ENCODE measurements at regions not wholly inside any gene's neighbourhood (a gene's known extent, or its start where the extent isn't known, plus 50 kb on each side); places are given as distances from the start of the nearest gene placed in this dataset.

DNA sequence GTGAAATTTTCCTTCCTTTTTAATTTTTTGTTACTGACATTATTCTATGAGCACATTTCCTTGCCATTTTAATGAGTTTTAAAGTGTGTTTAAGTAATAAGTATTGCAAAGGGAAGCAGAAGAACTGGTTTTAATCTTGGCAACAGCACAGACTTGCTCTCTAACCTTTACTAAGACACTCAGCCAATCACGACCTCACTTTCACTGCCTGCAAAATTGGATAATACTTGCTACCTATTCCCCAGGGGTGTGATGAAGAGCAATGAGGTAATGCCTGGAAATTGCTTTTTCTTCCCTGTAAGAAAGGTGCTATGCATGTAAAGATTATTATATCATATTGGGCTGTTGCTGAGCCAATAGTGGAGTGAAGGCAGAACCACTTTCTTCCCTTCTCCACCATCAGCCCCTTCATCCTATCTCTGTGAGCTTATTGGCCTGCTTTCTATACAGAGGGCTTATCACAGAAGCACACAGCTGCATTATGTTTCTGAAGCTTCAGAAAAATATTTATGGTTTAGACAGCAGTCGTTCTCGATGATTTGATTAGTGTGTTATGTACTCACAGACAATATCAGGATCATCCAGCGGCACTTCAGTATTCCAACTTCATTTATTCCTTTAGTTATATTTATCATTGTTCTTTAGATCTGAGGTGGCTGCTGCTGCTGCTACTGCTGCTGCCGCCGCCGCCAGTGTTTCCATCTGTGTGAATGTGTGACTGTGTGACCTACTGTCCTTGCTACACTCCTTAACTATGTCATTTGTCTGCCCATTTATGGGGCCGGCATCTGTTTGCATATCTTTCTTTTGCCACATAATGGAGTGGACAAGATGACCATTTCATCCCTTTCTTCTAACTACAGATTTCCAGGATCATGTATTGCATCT, 255.1 kb downstream of the C4orf33 start:
- DNase-seq: no peak

DNA sequence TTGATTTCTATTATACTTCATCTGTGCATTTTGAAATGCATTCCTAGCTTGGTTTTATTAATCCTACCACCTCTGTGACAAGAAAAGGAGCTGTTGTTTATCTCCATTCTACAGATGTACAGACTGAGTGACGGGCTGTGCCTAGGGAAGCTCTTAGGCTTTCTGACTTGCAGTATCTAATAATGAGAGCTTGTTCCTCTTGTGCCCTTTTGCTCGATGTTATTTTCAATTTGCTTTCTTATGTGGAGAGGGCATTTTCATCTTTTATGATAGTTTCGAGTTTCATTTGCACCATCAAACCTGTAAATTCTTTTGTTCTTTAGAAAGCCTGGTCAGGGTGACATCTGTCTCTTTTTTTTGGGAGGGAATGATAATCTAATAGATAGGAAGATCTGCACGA, 256.5 kb downstream of the C4orf33 start:
- DNase-seq: no peak

DNA sequence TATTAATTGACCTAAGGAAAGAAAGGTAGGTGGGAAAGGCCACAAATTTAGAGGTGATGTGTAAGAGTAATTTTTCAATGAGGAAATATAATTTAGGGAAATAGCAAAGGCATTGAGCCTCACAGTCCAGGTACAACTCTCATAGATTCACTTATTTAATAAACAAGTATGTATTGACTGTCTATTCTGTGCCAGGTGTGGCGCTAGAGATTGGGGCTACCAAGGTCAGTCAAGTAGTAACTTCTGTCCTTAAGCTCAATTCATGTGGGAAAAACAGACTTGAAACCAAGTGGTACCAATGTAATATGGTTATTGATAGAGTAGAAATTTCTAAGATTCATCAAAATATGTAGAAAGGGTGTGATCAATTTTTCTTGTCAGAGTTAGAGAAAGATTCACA, 257.5 kb downstream of the C4orf33 start:
- no peak for DNase-seq

DNA sequence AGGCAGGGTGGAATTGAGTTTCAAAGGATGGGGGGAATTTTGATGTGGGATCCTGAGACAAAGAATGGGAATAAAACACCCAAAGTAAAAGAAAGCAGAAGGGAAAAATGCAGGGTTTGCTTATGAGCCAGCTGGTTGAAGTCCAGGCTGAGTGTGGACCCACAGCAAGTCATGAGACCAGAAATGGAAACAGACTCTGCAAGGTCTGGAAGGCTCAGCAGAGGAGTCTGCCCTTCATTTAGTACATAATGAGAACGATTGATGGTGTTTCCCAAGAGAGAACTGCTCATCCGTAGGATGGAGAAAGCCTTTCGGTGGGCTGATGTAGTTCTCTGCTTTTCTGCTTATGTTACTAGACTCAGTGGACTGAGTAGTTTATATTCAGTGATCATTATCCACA, 259.1 kb downstream of the C4orf33 start:
- no peak for DNase-seq

DNA sequence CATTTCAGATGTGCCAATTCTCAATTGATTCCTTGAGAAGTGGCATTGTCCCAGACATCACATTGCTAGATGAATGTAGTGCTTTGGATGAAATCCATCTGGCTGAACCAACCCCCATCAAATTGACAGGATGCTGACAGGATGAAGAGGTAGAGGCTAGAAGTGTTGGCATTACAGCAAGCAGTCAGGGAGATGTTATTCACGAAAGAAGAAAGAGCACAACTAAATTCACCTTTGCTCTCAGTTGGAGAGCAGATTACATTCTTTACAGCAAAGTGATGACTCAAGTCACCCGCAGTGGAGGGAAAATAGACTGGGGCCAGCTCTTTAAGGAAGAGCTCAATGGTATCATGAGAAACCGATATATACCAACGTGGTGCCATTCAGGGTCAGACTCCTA, 259.6 kb downstream of the C4orf33 start:
- DNase-seq: no peak

DNA sequence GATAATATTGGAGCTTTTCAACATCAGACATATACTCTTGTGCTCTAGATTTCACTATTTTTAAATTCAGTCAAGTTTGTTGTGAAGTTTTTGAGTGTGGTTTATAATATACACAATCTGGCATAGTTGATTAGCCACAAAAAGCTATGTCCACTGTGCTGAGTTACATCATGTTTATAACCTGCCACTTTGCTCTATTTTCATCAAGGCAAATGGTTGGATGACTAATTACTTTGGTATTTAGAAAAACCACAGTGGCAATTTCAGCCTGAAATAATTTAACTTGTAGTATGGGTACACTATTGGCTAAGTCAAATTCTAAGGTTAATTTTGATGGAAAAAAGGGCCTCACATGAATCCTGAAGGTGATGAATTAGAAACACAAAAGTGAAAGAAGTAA, 262.6 kb downstream of the C4orf33 start:
- DNase-seq: no peak

DNA sequence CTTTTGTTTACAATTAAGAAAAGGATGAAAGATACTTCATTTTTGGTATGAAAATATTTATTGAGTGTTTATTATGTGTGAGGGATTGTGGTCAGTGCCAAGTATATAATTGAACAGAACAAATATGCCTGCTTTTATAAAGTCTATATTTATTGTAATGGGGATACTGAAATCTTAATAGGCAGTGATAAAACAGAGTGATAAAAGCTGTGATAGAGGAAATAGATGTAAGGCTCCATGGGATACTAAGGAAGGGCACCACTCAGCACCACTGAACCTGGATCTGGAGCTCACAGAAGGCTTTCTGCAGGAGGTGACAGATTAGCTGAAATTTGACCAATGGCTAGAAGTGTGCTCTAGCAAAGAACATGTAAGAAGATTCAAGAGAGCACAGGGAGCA, 263.5 kb downstream of the C4orf33 start:
- no peak for DNase-seq

DNA sequence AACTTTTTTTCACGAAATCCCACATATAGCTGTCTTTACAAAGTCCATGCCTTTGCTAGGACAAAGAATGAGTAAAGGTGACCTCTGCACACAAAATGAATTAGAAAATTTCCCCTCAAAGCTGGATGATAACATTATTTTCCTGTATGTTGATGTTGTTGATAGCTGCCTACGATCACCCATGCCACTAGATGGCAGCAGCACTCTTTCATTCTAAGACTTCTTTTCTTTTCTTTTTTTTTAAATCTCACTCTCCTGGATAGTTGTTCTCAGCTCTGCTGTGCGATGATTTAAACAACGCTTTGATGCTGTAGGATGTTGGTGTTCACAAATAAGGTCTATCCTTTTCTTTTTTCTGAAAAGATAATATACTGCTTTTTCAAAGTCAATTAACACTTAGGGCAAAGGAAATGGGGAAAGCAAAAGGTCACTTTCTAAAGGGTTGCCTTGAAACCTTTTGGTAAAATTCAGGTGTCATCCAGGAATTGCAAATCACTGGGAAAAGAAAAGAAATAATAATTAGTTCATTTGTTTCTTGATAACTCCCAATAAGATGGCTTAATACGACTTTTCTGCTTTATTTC, 266.8 kb downstream of the C4orf33 start:
- DNase-seq: no peak

DNA sequence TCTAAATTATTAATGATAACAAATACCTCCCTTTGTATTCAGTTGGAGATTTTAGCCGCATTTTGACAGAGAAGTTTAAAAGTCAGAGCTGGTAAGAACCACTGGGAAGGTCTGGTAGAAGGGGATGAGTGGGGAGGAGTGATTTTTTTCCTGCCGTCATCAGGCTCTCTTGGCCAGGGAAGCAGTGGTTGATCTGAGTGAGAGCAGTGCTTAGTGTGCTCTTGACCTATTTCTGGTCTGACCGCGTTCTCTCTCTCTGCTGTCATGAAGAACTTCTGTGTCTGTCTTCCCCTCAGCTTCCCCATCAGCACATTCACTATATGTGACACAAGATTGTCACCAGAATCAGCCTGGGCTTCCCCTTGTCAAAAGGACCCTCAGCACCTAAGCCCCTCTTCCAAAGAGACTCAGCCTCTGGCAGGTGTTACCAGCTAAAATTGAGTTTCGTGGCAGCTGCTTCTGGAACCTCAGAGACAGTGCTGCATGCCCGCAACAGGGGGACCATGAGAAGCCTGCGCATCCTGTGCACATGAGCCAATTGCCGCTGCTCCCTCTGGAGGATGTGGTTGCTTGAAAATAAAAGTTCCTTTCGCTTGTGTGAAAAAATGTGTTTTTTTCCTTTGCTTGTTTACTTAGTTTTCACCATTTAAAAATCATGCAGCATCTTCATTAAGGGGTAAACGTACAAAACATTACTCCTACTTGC, 268.9 kb downstream of the C4orf33 start:
- DNase-seq: no peak

DNA sequence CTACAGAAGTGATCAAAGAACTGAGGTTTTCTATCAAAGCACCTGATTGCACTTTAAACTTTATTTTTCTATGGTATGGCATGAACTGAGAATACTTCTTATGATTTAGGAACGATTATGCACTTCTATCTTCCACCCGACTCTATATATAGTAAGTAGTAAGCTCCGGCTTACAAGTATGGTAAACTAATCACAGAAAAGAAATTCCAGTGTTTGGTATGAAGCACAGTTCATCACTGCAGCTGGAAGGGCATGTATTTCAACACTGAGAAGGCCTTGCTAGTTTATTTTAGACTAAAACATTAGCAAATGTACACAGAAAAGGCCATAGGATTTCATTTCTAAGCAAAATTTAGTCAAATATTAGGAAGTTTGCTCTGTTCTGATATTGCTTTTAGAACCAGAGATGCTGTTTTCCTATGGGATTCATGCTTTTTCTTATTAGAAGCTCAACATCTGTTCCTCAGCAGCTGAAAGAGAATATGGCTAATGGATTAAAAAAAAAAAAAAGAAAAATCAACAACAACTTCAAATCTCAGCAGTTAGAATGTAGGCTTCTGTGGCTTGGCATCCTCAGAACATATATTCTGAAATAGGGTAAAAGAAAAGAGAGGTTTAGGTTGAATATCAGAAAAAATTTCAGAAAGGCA, 273.5 kb downstream of the C4orf33 start:
- no peak for DNase-seq

DNA sequence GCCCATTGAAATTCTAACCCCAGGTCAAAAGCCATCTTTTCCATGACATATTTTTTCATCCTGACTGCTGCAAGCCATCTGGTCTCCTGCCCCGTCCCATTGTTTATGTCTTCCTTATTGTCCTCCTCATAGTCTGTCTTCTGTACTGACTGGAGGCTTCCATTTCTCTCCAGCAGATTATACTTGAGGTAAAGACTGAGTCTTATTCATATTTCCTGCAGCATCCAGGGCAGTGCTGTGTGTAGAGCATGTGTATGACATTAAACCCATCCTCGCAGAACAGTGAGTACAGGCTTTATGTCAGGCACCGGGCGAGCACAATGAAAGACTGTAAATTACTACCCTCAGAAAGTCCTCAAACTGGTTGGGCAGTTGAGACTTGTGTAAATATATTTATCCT, 275.1 kb downstream of the C4orf33 start:
- DNase-seq: no peak

DNA sequence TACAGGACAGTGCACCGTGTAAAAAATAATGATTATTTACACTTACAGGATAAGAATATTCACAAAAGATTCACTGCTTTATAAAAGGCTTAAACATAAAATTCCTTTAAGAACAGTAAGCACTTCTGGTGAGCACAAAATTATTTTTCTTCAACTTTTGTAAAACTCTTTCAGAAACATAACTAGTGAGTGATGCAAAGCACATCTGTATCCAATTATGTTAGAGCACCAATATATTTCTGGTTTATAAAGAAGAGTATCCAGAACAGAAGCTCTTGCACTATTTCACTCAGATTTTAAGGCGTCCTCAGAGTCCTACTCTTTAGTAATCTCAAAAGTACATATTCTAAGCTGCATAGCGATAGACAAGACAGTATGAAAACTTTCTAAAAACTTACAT, 276.0 kb downstream of the C4orf33 start:
- no peak for DNase-seq

DNA sequence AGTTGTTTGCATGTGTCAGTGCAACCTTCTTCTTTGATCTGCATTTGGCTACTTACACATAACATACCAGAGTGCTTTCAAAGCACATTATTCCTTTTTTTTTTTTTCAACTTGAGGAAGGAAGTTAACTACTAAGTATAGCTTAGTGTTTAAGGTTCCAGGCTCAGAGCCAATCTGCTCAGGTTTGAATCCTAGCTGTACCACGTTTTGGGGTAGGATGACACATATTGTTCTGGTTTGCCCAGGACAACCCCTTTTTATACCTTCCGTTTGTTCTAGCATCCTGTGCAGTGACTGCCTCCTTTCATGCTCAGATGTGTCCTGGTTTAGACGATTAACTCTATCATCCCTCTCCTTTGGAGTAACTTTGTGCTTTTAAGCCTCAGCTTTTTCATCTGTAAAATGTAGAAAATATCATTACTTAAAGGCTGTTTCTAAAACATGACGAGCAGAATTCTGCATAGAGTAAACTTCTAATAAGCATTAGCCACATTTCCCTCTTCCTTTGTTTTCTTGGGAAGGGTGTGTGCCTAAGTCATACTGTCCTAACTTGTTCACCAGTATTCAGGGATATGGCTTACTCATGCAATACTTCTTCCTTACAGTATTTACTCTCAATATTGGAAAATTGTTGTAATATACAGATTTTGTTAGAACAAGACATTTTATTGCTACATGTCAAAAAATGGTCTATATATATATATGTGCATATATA, 281.3 kb downstream of the C4orf33 start:
- DNase-seq: no peak

DNA sequence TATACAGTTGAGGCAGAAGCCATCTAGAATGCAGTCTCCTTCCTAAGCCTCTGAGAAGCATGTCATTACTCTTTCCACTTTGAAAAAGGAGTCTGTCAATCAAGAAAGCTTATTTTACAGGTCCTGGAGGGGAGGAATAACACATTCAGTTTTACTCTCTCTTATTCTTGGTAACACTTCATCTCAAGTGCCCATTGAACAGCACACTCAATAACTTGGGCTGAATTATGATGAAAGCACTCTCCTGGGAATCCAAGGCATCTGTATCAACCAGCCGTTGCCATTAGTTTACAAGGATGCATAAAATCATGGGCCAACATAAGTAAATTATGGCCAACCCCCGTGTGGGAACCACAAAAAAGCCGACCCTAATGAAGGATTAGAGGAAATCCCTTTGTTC, 282.4 kb downstream of the C4orf33 start:
- DNase-seq: no peak

DNA sequence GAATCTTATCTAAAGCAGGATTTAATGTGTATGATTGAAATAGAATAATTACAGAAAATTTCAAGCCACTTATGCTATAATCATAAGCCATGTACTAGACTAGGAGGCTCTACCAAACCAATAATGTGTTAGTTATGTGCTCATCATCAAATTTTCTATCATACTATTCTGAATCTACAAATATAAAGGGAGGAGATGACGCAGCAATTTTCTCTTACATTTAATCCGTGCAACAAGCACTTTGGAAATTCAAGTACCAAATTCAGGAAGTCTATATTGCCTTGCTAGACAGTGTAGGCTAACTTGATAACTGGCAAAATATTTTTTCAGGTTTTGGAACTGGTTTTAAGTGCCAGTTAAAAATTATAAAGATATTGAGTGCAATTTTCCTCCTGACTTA, 283.5 kb downstream of the C4orf33 start:
- no peak for DNase-seq

DNA sequence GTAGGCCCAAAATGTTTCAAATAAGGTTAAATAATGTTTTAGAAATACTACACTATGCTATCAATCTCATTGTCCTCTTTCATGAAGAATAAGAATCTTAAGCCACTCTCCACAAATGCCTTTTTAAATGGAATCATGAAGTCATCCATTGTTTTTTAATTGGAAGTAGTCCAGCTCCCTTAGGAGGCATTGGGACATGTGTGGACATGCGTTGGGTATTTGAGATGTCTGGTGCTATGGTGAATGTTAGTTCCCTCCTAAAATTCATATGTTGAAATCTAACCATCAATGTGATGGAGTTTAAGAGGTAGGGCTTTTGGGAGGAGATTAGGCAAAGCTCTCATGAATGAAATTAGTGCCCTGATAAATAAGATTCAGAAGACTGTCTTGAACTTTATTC, 289.0 kb downstream of the C4orf33 start:
- DNase-seq: no peak

DNA sequence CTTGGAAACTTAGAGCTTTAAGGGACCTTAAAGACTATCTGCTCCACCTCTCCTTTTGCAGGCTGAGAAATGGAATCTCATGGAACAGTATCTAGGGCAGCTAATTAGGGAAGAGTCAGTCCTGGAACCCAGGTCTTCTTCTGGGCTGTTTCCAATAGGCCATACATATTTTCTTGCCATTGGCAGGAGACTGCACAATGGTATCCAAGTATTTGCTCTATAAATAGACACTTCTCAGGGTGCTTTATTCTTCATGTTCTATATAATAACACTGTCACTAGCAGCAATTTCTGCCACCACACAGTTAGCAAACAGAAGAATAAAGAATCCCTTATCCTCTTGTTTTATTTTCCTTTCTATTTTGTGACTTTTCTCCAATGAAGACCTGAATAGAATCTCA, 291.7 kb downstream of the C4orf33 start:
- DNase-seq: no peak

DNA sequence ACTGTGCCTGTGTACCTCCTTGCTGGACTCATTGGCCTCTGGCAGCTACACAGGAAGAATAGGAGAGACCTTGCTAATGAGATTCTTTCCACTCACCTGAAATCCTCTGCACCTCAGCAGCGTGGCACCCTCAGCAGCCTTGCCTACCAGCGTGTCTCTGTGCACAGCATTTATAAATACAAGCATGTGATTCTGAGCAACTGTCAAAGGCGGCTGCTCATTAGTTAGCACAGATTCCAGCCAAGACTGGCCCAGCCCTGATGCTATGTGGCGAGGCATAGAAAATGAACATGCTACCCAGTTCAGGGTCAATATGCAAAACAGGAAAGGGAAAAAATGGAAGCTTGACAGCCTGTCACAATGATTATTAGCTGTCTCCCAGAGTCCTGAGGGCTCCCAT, 298.0 kb downstream of the C4orf33 start:
- DNase-seq: no peak

DNA sequence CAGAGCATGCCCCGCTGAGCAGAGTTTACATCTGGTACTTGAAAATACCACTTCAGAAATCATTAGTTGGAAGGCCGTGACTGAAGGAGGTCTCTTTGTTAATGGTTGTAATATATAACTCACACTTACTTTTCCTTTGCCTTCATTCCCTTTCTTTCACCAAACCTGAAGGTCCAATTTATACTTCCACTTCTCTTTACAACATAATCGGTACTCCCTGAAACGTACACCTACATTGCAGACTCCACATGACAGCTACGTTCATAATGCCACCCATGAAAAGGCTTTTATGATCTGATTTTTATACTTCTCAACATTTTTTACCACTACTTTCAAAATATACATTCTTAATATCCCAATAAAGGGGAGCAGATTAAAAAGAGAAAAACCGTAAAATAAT, 298.7 kb downstream of the C4orf33 start:
- no peak for DNase-seq

DNA sequence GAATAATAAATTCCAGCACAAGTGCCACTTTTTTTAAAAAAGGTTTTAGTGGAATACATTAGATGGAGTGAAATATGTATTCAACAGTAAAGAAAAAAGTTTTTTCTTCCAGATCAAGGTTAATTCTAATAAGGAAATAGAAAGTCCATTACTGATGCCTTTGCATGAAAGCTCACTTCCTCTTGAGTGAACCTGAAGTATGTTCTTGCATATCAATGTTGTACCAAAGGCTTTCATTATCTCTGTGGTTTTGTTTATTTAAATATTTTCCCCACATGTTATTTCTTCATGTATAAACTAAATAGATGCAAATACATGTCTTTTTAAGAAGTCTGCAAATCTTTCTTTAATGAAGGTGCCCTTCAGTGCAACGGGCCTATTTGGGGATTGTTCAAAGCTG, 307.9 kb downstream of the C4orf33 start:
- DNase-seq: no peak

DNA sequence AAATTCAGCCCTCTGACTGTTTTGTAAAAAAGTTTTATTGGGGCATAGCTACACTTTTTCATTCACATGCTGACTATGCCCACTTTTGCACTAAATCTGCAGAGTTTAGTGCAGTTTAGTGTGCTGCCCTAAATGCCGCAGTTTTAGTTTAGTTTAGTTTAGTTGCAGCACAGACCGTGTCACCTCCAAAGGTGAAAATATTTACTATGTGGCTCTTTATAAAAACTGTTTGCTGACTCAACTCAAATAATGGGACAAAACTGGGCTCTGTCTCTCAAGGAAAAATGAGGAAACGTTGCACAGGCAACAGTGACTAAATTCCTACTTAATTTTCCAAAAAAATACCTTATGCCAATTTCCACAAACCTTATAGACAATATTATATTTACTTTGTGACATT, 314.2 kb downstream of the C4orf33 start:
- DNase-seq: no peak

DNA sequence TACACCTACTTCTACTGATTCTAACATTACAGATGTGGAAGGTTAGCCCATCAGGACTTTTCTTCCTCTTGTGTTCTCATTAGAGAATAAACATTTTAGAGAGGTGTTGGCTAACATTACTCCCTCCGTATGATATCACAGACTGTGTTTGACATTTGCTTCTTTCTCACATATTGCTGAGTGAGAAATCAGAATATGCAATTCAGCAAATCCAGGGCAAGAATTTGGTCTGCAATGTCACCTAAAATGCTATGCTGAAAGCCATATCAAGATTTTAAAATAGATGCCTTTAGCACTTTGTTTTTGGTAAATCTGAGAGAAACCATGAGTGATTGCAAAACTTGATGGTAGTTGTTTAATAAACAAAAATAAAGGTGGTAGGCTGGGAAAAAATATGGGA, 319.1 kb downstream of the C4orf33 start:
- DNase-seq: no peak

DNA sequence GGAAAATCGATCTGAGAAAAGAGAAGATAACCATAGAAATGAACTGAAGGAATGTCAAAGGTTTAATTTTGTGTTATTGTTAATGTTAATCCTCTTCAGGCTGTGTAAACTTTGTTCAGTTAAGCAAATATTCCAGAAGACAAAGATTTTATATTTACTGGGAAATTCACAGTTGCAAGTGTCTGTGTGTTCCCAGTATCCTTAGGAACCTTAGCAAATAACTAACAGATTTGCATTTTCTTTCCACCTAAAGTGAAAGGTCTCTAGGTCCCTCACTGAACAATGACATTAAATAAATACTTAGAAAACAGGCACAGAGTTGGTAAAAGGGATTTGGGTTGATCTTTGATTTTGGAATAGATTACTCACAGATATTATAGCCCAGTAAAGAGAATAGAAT, 324.7 kb downstream of the C4orf33 start:
- no peak for DNase-seq

Data from SHP77 treated with DMSO at 0.1 percent for 48 hours (cell line).